ENCODE measurements at regions not wholly inside any gene's neighbourhood (a gene's known extent, or its start where the extent isn't known, plus 50 kb on each side); places are given as distances from the start of the nearest gene placed in this dataset.
"Not testable (repeated sequence)": the region's sequence is repeated elsewhere in the genome, so short reads cannot be mapped to it uniquely, and the experiment has no call there.

DNA sequence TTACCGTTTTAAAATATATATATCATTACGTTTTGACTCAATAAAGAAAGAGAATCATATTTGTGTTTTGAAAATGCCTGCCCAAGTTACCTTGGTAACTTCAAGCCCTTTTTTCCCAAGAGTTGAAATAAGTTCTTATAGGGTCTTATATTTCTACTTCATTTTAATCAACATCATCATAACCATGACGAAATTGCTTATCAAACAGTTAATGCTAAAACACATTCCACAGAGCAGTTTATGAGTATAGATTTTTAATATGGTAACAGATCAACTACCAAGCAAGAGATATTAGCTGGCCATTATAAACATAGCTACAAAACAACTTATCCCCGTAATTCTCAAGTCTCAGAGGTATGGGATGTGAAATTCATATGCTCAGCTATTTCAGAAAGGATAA is 197.9 kb upstream of the LRRTM4 start:
- H3K4me1 Mint-ChIP-seq (ENCODE audit: low read depth, unreplicated experiment) = no peaks in the 10 kb centered on the region
- no peaks in the 10 kb centered on the region for H3K36me3 Mint-ChIP-seq (ENCODE audit: unreplicated experiment)
- no peak overlapping the region for H3K4me3 Mint-ChIP-seq (ENCODE audit: unreplicated experiment)
- DNase-seq = no peak
- H3K27me3 Mint-ChIP-seq (ENCODE audit: unreplicated experiment) = no peaks in the 10 kb centered on the region
- H3K27ac Mint-ChIP-seq (ENCODE audit: unreplicated experiment) = no peak overlapping the region
- TF ChIP-seq, protein P1, sequence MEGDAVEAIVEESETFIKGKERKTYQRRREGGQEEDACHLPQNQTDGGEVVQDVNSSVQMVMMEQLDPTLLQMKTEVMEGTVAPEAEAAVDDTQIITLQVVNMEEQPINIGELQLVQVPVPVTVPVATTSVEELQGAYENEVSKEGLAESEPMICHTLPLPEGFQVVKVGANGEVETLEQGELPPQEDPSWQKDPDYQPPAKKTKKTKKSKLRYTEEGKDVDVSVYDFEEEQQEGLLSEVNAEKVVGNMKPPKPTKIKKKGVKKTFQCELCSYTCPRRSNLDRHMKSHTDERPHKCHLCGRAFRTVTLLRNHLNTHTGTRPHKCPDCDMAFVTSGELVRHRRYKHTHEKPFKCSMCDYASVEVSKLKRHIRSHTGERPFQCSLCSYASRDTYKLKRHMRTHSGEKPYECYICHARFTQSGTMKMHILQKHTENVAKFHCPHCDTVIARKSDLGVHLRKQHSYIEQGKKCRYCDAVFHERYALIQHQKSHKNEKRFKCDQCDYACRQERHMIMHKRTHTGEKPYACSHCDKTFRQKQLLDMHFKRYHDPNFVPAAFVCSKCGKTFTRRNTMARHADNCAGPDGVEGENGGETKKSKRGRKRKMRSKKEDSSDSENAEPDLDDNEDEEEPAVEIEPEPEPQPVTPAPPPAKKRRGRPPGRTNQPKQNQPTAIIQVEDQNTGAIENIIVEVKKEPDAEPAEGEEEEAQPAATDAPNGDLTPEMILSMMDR (IDR thresholded peaks at IDR 0.05; ENCODE audit: partially characterized antibody, unreplicated experiment) = no peak
- H3K9me3 Mint-ChIP-seq (ENCODE audit: unreplicated experiment) = no peaks in the 10 kb centered on the region

DNA sequence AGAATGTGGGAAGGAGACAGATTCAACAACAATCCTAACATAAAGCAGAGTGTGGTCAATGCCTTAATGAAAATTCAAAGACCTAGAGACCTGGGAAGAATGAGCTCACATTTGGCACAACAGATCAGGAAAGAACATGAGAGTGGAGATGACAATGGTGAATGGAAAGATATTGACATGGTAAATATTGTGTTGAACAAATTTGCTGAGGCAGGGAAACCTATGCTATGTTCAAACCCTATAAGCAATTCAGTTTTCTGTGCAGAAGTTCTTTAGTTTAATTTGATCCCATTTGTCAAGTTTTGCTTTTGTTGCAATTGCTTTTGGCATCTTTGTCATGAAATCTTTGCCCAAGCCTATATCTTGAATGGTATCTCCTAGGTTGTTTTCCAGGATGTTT is 199.4 kb upstream of the LRRTM4 start:
- no peak for DNase-seq
- no peaks in the 10 kb centered on the region for H3K27me3 Mint-ChIP-seq (ENCODE audit: unreplicated experiment)
- TF ChIP-seq, protein P1 (IDR thresholded peaks at IDR 0.05; ENCODE audit: partially characterized antibody, unreplicated experiment) = no peak
- H3K36me3 Mint-ChIP-seq (ENCODE audit: unreplicated experiment) = no peaks in the 10 kb centered on the region
- H3K4me3 Mint-ChIP-seq (ENCODE audit: unreplicated experiment) = no peak overlapping the region
- H3K27ac Mint-ChIP-seq (ENCODE audit: unreplicated experiment) = no peak overlapping the region
- H3K9me3 Mint-ChIP-seq (ENCODE audit: unreplicated experiment) = no peaks in the 10 kb centered on the region
- H3K4me1 Mint-ChIP-seq (ENCODE audit: low read depth, unreplicated experiment) = no peaks in the 10 kb centered on the region

DNA sequence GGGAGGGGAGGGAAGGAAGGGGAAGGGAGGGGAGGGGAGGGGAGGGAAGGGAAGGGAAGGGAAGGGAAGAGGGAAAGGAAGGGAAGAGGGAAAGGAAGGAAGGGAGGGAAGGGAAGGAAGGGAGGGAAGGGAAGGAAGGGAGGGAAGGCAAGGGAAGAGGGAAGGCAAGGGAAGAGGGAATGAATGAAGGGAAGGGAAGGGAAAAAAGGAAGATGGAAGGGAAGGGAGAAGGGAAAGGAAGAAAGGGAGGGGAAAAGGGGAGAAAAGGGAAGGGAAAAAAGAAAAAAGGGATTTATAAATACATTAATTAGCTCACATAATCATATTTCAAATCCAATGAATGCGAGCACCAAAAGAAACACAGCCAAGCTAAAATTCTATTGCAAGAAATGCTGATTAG is 202.9 kb upstream of the LRRTM4 start:
- Mint-ChIP-seq H3K4me1 (ENCODE audit: low read depth, unreplicated experiment) (no peaks in the 10 kb centered on the region), H3K4me3 (ENCODE audit: unreplicated experiment) (no peak overlapping the region), H3K9me3 (ENCODE audit: unreplicated experiment) (no peaks in the 10 kb centered on the region)

DNA sequence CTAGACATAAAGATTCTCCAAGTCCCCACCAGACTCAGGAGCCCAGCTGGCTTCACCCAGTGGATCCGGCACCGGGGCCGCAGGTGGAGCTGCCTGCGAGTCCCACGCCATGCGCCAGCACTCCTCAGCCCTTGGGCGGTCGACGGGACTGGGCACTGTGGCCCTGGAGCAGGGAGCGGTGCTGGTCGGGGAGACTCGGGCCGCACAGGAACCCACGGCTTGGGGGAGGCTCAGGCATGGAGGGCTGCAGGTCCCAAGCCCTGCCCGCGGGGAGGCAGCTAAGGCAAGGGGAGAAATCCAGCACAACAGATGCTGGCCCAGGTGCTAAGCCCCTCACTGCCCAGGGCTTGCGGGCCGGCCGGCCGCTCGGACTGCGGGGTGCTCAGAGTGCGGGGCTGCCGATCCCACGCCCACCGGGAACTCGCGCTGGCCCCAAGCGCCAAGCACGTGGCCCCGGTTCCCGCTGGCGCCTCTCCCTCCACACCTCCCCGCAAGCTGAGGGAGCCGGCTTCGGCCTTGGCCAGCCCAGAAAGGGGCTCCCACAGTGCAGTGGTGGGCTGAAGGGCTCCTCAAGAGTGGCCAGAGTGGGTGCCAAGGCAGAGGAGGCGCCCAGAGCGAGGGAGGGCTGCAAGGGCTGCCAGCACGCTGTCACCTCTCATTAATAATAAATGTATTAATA is 212.6 kb upstream of the LRRTM4 start:
- not testable (repeated sequence) for DNase-seq; H3K27me3 Mint-ChIP-seq (ENCODE audit: unreplicated experiment); H3K36me3 Mint-ChIP-seq (ENCODE audit: unreplicated experiment); H3K4me1 Mint-ChIP-seq (ENCODE audit: low read depth, unreplicated experiment); H3K27ac Mint-ChIP-seq (ENCODE audit: unreplicated experiment); H3K9me3 Mint-ChIP-seq (ENCODE audit: unreplicated experiment); H3K4me3 Mint-ChIP-seq (ENCODE audit: unreplicated experiment)

More for the DNA sequence above, 202.9 kb upstream of the LRRTM4 start:
- DNase-seq = no peak
- Mint-ChIP-seq H3K27ac (ENCODE audit: unreplicated experiment) (no peak overlapping the region), H3K36me3 (ENCODE audit: unreplicated experiment) (no peaks in the 10 kb centered on the region), H3K27me3 (ENCODE audit: unreplicated experiment) (no peaks in the 10 kb centered on the region)
- TF ChIP-seq, protein P1 (IDR thresholded peaks at IDR 0.05; ENCODE audit: partially characterized antibody, unreplicated experiment) = no peak

DNA sequence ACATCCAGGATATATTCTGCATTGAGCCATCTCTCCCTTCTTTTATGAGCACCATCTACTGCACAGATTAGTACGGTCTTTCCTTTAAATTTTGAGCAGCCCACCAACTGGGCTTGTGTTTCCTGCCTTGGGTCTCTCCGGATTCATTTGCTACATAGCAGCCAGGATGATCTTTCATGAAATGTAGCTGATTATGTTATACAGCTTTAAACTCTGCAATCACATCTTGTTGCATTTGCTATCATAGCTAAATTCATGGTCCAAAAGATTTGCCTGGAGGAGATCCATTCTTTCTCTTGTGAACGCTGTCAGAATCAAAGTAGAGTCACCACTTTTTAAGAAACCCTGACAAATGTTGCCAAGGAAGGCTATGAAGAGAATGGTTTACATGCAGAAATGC is 215.1 kb upstream of the LRRTM4 start:
- Mint-ChIP-seq H3K4me1 (ENCODE audit: low read depth, unreplicated experiment) (no peaks in the 10 kb centered on the region), H3K9me3 (ENCODE audit: unreplicated experiment) (no peaks in the 10 kb centered on the region), H3K36me3 (ENCODE audit: unreplicated experiment) (no peaks in the 10 kb centered on the region), H3K4me3 (ENCODE audit: unreplicated experiment) (no peak overlapping the region), H3K27me3 (ENCODE audit: unreplicated experiment) (no peaks in the 10 kb centered on the region), H3K27ac (ENCODE audit: unreplicated experiment) (no peak overlapping the region)
- TF ChIP-seq, protein P1 (IDR thresholded peaks at IDR 0.05; ENCODE audit: partially characterized antibody, unreplicated experiment) = no peak
- no peak for DNase-seq
